VCaP (cell line): ENCODE measurements at regions not wholly inside any gene's neighbourhood (a gene's known extent, or its start where the extent isn't known, plus 50 kb on each side); places are given as distances from the start of the nearest gene placed in this dataset.

Source experiments
- H3K27ac ChIP-seq: fragments of 450-650 bp; 2 replicates; pipeline ENCODE4 v1.5.1; 2017
- TF ChIP-seq, protein P1 (sequence below): fragments of 450-650 bp; conservative IDR thresholded peaks from 2 replicates; pipeline ENCODE4 v1.5.1; 2017; ENCODE audit warnings: mild to moderate bottlenecking, moderate library complexity

- TF ChIP-seq, protein P1, sequence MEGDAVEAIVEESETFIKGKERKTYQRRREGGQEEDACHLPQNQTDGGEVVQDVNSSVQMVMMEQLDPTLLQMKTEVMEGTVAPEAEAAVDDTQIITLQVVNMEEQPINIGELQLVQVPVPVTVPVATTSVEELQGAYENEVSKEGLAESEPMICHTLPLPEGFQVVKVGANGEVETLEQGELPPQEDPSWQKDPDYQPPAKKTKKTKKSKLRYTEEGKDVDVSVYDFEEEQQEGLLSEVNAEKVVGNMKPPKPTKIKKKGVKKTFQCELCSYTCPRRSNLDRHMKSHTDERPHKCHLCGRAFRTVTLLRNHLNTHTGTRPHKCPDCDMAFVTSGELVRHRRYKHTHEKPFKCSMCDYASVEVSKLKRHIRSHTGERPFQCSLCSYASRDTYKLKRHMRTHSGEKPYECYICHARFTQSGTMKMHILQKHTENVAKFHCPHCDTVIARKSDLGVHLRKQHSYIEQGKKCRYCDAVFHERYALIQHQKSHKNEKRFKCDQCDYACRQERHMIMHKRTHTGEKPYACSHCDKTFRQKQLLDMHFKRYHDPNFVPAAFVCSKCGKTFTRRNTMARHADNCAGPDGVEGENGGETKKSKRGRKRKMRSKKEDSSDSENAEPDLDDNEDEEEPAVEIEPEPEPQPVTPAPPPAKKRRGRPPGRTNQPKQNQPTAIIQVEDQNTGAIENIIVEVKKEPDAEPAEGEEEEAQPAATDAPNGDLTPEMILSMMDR: no peak
Observed at GRCh38 chr3:154701055-154701454, 271.1 kb upstream of the GPR149 start.

DNA sequence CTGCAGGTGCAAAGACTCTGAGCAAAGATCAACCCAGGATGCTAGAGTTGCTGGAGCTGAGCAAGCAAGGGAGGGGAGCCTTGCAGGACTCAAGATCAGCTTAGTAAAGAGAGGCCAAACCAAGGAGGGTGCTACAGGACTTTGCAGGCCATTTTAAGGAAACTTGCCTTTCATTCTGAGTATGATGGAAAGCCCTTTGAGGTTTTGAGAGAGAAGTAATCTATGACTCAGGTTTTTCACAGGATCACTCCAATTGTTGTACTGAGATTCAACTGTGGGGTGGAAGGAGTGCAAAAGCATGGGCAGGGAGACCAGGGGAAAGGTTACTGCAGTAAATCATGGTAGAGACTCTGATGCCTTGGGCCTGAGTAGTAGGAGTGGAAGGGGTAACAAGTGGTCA, 260.4 kb upstream of the GPR149 start:
- TF ChIP-seq, protein P1: no peak
- no peak overlapping the region for H3K27ac ChIP-seq

More at GRCh38 chr3:154701055-154701454, 271.1 kb upstream of the GPR149 start:
- no peak overlapping the region for H3K27ac ChIP-seq

DNA sequence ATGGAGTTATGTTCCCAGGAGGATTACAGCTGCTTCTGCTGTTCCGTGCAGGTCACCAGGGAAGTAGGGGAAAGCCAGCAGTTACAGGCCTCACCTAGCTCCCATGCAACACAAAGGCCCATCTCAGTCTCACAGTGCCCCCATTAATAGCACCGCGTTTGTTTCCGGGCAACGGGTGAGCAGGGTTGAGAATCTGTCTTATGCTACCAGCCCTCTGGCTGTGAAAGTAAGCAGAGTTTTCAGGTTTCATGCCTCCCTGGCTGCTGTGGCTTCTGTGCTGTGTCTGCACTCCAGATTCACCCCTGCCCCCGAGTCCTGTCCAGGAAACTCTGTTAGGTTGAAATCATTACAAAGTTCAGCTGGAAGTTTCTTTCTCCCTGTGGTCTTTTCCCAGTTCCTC, 254.4 kb upstream of the GPR149 start:
- no peak overlapping the region for H3K27ac ChIP-seq
- TF ChIP-seq, protein P1: no peak

DNA sequence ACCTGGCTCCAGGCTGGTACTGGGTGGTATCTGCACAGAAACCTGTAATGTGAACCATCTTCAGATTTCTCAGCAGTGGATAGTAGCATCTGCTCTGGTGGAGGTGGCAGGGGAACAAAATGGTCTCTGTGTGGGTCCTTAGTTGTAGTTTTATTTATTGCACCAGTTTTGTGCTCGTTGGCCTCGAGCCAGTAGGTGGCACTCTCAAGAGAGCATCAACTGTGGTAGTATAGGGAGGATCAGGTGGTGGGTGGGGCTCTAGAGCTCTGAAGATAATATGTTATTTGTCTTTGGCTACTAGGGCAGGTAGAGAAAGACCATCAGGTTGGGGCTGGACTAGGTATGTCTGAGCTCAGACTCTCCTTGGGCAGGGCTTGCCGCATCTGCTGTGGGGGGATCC, 254.0 kb upstream of the GPR149 start:
- no peak overlapping the region for H3K27ac ChIP-seq
- TF ChIP-seq, protein P1: no peak

GRCh38 chr3:154678041-154678654, 248.2 kb upstream of the GPR149 start:
- TF ChIP-seq, protein P1: no peak
- H3K27ac ChIP-seq: no peak overlapping the region

GRCh38 chr3:154668835-154669234, 238.8 kb upstream of the GPR149 start:
- no peak overlapping the region for H3K27ac ChIP-seq
- TF ChIP-seq, protein P1: no peak

DNA sequence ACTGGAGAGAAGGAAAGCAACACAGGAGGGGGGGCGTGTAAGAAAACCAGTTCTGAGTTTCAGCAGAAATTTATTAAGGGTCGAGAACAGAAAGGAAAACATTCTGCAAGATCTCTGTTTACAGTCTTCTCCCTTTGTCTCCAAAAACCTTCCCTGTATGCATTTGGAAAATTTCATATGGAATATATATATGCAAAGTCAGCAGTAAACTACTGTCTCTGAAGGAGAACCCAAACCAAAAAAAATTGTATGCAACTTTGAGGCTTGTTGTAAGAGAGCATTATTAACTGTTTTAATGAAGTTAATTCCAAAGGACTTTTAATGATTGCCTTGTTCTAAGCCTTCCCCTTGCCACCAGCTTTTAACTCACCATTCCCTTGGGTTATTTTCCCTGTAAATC, 238.2 kb upstream of the GPR149 start:
- H3K27ac ChIP-seq: peak overlapping the region; percentile 7; the same call in 1 of the 2 replicates
- TF ChIP-seq, protein P1: no peak
